HuH-7.5 (cell line): ENCODE measurements at regions not wholly inside any gene's neighbourhood (a gene's known extent, or its start where the extent isn't known, plus 50 kb on each side); places are given as distances from the start of the nearest gene placed in this dataset.

Experiments
- DNase-seq: peaks from one replicate; pipeline ENCODE4 v3.0.0; 2011; ENCODE audit warnings: low spot score

DNA sequence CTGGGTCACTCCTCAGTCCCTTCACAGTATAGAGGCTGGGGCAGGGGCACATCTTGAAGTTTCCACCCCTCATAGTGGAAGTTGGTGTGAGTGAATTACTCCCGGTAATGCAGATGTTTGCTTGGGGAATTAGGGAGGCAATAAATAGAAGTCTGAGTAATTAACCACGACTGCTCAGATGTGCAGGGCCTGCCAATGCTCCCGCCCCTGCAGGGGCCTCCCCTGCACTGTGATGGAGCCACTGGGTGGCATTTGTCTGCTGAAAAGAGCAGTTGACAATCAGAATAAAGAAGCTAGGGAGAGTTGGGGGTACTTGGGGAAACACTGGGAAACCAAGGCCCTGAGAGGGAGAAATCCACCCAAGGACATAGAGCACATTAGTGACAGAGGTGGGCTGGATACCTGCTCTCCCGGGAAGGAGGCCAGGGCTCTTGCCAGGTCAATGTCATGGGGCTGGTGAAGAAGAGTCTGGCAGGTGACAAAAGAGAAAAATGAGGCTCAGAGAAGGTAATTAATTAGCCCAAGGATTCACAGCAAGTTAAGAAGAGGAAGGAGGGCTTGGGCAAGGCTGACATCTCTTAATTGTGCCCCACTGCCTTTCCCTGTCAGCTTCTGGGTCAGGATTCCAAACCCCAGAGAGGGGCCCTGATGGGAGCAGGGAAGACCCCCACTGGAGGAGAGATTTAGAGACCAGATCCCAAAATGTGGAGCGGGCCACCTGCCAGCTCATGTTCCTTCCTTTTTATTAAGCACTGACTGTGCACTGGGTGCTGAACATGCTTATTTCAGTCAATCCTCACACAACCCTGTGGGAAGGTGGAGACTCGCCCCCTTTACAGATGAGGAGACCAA lies 436.2 kb downstream of the MATN1 start:
- no peak for DNase-seq

DNA sequence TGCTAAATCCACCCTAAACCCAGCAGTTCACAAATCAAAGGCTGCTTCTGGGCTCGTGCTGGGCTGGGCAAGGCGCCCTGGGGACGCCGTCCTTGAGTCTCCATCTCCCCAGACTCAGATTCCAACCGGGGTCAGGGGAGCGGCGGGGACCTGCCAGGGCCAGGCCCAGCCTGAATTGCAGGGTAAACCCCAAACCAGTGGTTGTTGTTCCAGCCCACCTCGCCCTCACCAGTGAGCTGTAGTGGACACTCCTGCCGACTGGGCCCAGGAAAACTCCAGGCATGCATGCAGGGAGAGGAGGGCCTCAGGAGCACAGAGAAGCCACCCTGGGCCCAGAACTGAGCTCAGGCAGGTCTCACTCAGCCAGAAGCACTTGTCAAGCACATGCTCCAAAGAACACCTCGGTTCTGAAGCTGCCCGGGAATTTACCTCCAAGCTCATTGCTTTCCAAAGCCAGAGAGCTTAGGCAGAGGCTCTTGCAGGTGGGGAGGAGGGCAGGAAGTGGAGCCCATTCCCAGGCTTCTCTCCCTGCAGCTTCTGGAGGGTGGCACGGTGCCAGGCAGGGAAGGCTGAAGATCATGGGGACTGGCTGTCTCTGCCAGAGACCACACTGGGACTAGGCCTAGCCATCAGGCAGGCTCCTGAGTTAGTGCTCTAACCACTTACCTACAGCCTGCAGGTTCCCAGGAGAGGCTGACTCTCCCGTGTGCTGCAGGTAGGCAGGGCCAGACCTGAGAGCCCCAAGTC lies 437.0 kb downstream of the MATN1 start:
- DNase-seq, result no peak

DNA sequence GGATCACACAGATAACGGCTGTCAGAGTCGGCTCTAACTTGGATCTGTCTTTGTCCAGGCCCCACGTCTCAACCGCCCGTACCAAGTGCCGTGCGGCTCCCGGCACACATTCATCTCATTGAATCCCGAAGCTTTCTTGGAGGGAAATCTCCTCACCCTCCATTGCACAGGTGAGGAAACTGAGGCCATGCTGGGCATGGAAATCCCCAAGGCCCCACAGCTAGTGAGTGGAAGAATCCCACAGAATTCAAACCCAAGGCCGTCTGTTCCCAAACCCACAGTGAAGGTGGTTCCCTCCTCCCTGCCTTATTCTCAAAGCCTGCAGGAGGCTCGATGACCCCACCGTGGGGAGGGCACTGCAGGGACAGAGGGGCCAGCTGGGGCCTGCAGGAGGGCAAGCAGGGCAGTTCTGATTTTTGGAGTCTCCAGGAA lies 437.9 kb downstream of the MATN1 start:
- DNase-seq, result no peak

DNA sequence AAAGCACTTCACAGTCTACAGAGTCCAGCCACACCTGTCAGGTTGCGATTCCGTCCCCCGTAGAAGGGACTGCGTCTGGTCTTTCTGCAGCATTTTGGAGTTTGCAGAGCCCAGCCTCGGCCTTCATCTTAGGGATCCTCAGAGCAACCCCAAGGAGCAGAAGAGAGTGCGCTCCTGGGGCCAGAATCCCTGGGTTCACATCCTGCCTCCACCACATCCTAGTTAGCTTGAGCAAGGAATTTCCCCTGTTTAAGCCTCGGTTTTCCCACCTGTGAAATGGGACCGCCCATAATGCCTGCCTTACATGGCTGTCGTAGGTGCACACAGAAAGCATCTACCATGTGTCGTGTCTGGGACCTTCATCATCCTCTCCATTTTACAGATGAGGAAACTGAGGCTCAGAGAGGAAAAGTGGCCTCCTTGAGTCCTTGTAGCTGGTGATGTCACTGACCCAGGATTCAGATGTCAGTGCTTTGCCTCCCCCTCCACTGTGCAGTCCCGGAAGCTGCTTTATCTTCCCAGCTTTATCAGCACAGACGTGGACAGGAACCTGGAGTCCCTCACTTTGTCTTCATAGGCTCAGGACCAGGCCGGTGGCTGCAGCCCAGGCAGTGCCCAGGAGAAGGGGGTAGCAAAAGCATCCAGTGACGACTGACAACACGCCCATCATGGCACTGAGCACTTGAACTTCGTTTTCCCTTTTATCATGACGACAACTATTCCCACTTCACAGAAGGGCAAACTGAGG lies 438.5 kb downstream of the MATN1 start:
- no peak for DNase-seq

DNA sequence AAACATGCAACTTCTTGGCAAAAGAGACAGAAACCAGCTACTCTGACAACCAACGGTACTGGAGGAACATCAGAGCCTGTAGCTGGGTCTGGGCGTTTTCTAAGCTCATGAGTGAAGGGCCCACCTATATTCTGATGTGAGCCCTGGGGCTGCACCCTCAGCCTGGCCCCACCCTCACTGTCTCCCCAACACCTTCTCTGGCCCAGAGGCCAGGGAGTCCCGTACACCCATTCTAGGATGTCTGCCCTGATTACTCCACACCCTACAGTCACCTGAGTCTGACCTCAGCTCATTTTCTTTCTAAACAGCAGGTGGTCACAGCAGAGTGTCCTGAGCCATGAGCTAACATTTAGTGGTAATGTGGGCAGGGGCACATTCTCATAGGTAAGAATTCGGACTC lies 439.2 kb downstream of the MATN1 start:
- DNase-seq, result no peak

DNA sequence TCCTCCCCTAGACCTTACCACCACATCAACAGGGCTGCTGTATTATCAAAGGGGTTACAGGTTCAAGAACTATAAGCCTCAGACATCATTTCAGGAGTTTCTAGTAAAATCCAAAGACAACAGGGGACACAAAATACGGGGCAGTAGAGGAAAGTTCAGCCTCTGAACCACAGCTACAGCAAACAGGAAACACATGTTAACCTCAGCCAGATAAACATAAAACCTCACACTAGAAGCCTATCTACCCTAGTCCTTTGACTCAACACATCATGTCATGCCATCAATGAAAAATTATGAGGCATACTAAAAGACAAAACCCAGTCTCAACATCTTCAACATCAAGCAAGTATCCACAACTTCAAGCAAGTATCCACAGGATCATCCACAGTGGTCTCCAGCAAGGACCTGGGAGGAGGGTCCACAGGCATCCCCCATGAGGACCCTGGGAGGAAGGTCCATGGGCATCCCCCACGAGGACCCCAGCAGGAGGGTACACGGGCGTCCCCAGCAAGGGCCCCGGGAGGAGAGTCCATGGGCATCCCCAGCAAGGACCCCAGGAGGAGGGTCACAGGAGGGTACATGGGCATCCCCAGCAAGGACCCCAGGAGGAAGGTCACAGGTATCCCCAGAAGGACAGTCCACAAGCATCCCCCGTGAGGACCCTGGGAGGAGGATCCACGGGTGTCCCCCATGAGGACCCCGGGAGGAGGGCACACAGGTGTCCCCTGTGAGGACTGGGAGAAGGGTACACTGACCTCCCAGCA lies 440.0 kb downstream of the MATN1 start:
- DNase-seq, result no peak

DNA sequence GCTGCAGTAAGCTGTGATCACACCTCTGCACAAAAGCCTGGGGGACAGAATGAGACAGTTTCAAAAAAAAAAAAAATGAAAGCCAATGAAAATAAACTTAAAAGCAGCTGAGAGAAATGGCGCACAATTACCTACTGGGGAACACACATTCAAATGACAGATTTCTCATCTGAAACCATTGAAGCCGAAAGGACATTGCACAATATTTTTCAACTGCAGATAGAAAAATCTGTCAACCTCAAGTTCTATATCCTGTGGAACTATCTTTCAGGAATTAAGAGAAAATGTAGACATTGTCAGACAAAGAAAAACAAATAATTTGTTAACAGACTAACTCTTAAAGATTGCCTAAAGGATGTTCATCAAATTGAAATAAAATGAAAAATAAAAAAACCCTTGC lies 442.8 kb downstream of the MATN1 start:
- no peak for DNase-seq

DNA sequence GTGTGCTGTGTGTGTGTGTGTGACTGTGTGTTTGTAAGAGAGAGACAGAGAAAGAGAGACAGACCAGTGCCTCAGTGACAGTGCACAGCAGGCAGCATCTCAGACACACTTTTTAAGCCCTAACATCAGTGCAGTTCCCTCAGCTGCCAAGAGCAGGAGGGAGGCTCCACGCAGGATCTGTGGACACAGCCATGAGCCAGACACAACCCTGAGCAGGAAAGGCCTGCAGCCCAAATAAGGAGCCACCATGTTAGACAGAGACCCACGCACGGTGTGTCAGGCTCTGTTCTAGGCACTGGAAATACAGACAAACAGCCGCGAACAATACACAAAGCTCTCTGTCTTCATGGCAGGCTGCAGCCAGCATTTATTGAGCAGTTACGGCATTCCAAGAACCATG lies 445.5 kb downstream of the MATN1 start:
- no peak for DNase-seq

DNA sequence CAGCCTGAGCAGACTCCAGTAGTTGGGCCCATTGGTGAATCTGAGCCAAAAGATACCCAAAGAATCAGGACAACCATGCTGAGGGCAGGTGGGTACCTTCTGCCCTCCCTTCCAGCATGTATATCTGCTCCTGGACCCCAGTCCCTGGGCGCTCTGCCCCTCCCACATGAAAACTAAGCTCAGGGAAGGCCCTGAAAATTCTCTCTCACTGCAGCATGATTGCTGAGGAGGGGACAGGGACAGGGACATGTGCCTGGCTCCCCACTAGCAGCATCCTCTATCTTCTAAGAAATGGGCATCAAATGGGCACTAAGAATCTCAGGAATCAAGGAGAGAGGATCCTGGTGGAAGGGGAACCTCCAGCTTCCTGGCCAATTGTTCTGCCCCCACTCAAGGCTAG lies 446.0 kb downstream of the MATN1 start:
- no peak for DNase-seq

DNA sequence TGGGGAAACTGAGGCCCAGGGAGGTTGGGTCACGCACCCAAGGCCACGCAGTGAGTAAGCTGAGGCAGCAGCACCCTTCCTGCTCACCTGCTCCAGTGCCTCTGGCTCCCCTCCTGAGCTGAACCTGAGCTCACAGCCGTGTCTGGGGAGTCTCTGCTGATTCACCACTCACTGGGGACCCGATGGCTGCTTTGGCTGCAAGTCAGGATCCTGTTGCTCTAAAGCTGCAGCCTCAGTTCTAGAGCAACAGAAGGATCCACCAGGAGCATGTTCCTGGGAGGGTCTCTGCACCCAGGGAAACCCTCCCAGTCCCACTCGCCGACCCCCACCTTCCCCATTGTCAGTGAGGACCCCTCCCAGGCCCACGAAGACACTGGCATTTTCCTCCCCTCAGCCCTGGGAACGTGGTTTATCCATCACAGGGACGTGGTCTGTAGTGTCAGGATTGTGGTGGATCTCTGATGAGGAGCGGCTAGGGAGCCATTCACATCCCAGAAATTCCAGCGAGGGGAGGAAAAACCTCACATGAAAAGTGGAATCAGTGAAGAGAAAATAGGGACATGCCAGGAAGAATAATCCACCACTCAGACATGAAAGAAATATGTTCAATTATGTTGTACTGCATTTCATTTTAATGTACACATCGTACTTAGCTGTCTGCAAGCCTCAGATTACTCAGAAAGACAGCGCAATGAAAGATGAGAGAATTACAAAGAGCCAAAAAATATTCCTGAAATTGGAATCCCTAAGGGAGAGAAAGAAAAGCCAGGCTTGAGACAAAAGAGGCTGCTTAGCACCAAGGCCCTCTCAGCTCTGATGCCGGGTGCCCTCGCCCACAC lies 447.2 kb downstream of the MATN1 start:
- no peak for DNase-seq

DNA sequence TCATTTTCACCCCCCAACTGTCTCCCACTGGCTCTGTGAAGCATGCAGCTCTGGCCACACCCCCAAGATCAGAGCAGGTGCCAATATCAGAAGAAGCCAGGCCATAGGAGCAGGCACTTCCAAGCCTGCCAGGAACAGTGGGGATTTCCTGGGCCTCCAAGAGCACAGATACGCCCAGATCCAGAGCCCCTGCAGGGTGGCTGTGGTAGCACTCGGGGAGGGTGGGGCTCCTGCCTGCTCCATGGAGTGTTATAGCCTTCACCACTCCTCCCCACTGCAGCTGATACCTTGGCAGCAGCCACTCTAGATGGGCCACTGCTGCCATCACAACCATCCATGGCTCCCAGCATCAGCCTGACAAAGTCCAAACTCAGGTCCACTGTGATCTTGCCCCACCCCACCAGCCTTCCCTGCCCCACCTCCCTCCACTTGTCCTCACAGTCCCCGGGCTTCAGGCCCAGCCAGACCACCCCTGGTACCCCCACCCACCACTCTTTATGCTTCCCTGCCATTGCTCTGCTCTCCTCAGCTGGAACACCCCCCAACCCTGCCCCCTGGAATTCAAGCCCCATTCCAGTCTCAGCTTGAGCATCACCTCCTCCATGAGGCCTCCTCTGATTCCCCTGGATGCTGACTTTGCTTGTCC lies 448.3 kb downstream of the MATN1 start:
- DNase-seq, result no peak

DNA sequence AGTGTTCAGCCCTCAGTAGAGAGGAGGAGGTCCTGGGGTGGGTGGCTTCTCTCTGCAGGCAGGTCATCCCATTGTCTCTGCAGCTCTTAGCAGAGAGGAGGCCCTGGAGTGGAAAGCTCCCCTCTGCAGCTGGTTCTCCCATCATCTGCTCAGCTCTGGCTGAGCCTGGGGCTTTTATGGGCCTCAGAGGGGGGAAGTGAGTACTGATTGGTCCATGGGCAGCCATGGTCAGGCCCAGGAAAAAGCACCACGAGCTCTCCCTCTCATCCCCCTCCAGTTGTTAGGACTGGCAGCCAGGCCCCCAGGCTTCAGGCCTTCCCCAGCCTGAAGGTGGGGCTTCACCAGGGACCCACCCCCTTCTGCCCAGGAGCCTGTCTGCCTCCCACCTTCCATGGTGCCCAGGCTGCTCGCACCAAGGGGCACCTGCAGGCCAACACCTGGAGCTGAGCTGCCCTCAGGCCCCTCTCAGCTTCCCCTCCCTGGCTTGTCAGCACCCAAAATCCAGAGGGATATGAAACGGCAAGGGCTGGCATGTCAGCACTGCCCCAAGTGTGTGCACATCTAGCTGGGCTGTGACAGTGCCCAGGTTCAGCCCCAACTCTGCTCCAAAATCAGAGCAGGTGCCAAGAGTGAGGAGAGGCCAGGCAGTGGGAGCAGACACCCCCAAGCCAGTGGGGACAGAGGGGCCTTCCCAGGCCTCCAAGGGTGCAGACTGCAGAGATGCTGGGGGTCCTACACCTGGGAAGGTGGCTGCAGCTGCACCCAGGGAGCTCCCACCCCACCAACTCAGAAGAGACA lies 449.0 kb downstream of the MATN1 start:
- no peak for DNase-seq

DNA sequence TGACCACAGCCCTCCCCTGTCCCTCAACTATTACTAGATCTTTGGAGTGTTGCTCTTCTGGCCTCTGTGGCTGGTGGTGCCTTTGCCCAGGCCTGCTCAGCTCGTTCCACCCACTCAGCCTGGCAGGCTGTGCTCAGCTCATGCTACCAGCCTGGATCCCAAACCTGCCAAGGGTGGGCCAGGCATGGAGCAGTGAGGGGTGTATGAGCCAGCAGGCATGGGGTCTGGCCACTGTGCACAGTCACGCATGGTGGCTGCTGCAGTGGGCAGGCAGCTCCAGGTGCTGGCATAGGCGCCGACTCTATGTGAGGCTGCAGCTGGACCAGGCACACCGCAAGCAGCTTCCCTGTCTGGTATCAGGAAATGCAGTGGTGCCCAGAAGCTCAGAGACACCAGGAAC lies 449.9 kb downstream of the MATN1 start:
- DNase-seq, result no peak

DNA sequence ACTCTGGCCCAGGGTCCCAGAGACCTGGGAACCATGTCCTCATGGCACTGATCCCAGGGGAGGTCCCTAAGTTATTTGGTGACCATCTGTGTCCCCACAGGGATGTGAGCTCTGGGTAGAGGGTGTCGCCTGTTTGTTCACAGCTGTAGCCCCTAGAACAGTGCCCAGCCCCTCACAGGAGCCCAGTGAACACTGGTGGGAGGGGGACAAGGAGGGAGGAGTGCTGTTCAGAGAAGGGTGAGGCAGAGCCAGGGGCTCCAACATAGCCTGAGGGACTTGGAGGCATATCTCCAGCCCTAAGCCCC lies 450.4 kb downstream of the MATN1 start:
- no peak for DNase-seq

DNA sequence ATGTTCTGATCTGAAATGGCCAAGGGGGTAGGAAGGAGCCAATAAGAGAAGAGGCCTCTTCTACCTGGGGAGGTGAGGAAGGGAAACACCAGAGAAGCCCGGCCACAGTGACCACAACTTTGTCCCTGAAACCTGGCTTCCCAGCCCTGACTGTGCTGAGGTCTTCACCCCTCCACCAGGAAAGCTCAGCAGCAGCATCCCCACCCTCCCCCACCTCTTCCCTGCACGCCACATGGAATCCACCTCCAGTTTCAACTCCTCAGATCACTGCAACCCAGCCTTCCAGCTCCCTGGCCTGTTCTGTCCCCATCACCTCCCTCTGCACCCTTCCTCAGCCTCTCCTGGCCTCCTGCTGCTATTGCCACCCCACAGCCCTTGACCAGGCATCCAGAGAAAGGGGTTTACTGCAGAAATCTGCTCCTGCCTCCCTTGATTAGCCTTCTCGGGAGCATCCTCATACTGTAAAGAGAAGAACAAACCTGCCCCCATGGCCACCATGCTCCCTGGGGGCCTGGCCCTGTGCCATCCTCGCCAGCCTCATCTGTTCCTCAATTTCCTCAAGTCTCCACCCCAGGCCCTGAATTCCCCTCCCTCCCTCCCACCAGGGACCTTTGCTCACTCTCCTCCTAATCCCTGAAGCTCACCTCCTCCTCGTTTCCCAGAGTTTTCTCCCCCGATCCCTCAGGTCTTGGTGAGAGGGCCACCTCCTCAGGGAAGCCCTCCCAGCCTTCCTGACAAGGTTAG lies 450.9 kb downstream of the MATN1 start:
- DNase-seq, result no peak

DNA sequence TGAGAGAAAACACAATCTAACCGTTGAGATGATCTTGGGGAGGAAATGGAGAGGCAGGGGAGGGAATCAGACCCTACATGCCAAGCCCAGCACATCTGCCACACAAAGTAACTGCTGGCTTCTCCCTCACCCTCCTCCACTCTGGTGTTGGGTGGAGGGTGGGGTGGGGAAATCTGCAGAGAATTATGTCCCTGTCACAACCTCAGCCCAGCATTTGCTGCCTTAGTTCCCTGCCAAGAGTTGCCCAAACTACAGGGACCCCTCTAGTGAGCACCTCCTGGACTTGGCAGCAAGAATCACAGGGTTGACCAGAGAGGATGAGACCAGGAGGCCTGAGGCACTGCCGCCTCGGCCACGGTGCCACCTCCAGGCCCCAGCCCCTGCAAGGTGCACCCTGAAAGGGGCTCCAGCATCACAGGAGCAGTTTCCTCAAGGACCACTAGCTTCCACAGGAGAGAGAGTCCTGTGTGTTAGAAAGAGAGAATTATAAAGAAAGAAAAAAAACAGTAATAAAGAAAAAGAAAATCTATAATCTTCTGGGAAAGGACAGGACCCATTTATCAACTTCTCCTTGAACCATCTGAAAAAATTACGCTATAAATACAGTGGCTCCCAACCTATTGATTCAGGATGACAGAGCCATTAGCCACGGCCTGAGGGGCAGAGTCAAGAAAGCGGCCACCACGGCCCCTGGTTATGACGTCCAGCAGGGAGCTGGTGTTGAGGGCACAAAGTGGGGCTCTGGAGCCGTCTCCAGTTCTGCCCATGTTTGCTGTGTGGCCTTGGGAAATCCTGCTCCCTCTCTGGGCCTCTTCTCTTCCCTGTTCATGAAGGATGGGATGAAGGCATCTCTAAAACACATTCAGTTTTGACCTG lies 451.7 kb downstream of the MATN1 start:
- no peak for DNase-seq

DNA sequence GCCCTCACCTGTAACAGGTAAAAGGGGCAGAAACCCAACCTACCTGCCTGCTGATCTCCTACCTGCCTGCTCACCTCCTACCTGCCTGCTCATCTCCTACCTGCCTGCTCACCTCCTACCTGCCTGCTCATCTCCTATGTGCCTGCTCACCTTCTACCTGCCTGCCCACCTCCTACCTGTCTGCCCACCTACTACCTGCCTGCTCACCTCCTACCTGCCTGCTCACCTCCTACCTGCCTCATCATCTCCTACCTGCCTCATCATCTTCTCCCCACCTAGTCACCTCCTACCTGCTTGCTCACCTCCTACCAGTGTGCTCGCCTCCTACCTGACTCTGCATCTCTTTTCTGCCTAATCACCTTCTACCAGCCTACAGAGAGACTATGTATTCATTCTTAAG lies 452.9 kb downstream of the MATN1 start:
- no peak for DNase-seq
